ENCODE measurements at regions not wholly inside any gene's neighbourhood (a gene's known extent, or its start where the extent isn't known, plus 50 kb on each side); places are given as distances from the start of the nearest gene placed in this dataset.

GRCh38 chr4:133452678-133453077 lies 303.6 kb downstream of the PCDH10 start:
- DNase-seq, result no peak

DNA sequence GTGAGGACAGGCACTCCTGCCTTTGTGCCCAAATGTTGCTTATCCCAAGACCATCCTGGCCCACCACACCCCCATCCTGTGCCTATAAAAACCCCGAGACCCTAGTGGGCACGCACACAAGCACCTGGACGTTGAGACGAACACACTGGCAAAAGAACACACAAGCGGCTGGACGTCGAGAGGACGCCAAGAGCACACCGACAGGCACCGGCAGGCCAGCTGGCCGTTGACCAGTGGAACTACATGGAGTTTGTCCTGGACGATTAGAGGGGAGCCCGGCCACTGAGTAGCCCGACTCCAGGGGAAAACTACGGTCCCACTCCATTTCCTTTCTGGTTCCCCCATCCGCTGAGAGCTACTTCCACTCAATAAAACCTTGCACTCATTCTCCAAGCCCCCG lies 301.7 kb downstream of the PCDH10 start:
- no peak for DNase-seq

DNA sequence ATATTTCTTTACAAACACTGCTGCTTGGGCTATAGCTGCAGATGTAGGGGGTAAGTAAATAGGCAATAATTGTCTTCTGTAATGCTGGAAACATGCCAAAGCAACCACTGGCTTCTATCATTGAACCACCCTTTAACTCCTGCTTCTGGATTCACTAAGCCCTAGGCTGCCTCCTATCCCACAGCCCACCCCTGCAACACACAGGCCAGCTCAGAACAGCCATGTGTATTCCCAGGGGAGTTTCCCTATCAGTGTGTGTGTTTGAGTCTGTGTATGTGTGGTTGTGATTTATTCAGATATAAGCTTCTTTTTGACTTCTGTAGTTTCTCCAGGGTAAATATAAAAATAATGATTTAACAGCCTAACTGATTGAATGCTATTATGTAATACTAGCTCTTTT lies 291.3 kb downstream of the PCDH10 start:
- DNase-seq, result no peak

GRCh38 chr4:133439830-133440229 lies 290.7 kb downstream of the PCDH10 start:
- DNase-seq, result no peak

DNA sequence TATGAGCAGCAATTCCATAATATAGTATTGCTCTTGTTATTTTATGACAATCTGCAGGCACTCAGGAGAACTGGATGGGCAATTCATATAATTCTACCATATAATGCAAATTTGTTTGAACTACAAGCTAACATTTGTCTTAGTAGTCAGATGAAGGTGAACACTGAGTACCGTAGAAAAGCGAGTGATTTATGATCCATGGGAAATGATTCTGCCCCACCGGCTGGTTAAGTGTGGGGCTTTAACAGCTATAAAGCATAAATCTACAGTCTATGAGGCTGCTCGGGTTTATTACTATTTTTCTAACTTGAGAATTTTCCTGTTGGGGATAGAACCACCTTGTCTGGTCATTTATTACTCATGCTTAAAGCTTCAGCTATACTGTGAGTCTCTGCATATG lies 275.5 kb downstream of the PCDH10 start:
- no peak for DNase-seq

- no peak for DNase-seq
These were observed 254.8 kb downstream of the PCDH10 start for GRCh38 chr4:133403913-133404312.

DNA sequence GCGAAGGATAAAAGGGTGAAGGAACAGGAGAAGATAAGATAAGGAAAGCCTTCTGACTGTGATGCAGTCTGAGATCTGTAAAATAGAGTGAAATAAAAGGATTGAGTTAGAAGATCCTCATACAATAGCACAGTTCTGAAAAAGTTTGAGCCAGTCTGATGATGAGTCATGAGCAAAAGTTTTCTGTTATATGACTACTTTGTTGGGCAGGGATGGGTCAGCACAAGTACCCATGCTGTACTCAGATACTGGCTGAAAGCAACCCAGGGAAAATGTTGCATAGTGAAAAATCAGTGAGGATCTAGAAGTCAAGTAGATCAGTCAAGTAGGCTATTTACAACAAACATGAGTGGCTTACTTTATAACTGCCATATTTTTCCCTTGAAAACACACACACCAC lies 253.5 kb downstream of the PCDH10 start:
- DNase-seq, result no peak

- DNase-seq, result no peak
These were observed 246.0 kb downstream of the PCDH10 start for GRCh38 chr4:133394971-133395627.

GRCh38 chr4:133390198-133390855 lies 241.2 kb downstream of the PCDH10 start:
- no peak for DNase-seq

GRCh38 chr4:133389029-133389428 lies 239.9 kb downstream of the PCDH10 start:
- no peak for DNase-seq

GRCh38 chr4:133385161-133385954 lies 236.3 kb downstream of the PCDH10 start:
- DNase-seq, result no peak

DNA sequence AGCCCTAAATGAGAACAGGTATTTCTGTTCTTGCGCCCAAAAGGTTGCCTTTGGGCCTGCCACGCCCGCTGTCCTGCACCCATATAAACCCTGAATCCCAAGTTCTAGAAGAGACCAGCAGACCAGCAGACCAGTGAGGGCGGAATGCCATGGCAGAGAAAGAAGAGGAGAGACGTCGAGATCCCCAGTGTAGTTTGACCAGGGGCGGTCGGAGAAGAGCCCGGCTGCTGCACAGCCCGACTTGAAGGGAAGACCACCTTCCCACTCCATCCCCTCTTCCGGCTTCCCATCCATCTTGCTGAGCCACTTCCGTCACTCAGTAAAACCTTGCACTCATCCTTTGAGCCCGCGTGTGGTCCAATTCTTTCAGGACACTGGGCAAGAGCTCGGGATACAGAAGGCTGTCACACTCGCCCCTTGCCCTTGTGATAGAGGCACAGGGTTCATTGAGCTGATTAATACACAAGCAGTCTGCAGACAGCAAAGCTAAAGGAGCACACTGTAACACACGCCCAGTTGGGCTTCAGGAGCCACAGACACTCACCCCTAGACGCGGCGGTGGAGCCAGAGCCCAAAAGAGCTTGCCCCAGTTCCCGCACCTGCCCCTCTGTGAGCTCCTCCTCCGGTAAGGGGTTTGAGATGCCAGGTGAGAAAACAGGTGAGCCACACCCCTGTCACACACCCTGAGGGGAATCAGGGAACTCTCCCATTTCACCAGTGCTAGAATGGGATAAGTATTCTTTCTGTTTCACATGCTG lies 230.8 kb downstream of the PCDH10 start:
- DNase-seq, result no peak

DNA sequence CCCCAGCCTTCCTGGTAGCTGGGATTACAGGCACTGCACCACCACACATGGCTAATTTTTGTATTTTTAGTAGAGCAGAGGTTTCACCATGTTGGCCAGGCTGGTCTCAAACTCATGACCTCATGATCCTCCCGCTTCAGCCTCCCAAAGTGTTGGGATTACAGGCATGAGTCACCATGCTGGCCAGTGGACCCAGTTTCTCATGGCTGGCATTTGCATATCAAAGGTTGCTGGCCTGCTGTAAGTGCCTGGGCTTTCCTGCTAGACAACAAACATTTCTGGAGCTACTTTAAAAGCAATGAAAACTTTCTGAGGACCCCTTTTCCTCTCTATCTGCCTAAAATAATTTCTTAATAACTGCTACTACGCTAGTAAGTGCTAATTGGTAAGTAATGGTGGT lies 228.2 kb downstream of the PCDH10 start:
- no peak for DNase-seq

- DNase-seq, result no peak
These were observed 223.6 kb downstream of the PCDH10 start for GRCh38 chr4:133372699-133373098.

DNA sequence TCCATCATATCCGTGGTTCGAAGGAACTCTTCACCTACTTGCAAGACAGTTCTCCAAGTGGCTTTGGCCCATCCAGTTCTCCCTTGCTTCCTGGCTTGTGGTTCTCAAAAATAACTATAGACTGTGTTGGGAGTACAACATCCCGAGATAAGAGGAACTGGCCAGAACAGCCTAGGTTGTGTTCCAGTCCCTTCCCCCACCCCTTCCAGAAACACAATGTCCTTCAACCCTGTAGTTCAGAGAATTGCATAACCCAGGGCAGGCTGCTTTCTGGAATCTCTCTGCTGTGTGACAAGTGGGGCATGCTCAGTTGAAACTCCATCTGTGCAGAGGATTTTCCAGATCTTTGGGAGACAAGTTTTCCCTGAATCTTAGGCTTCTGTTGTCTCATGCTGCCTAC lies 206.5 kb downstream of the PCDH10 start:
- DNase-seq, result no peak

DNA sequence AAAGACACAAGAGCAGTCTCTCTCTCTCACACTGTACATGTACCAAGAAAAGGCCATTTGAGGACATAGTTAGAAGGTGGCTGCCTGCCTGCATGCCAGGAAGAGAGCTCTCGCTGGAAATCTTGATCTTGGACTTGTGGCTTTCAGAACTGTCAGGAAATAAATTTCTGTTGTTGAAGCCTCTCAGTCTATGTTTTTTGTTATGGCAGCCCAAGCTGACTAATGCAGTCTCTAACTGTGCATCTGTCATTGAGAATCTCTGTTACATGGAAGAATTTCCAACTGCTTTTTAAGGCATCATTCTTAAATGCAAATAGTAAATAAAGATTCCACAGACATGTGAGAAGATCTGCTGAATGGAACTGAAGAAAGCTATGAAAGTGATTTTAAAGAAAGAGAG lies 198.3 kb downstream of the PCDH10 start:
- no peak for DNase-seq

DNA sequence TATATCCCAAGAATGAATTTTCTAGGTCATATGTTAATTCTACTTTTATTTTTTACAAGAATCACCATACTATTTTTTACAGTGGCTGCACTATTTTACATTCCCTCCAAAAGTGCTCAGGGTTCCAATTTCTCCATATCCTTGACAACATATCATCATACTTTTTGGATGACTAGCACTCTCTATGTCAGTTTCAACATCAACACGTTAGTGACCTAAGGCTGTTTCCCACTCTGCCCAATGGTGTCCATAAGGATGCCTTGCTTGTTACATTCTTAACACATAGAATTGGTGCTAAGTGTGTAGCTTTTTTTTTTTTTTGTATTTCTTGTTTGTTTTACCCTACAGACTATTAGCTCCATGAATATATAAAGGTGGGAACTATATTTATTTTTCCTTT lies 175.4 kb downstream of the PCDH10 start:
- no peak for DNase-seq

GRCh38 chr4:133323670-133324069 lies 174.6 kb downstream of the PCDH10 start:
- no peak for DNase-seq

GRCh38 chr4:133320576-133321170 lies 171.6 kb downstream of the PCDH10 start:
- DNase-seq, result peak; percentile 18

- DNase-seq, result no peak
These were observed 167.8 kb downstream of the PCDH10 start for GRCh38 chr4:133316909-133317308.

DNA sequence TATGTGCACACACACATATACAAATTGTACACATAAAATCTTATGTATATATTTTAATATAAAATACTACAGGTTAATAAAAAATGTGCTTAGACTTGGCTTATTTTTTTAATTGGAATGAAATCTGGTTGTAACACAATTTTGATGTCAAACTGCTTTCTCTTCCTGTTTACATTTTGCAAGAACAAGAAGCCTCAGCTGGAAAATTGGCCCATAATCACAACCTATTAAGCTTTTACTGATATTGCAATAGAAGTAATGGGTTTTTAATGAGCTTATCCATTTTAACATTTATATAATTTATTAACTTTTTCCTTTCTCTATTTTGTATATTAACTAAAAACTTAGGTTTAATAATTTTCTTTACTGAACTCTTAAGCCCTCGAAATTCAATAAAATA lies 165.9 kb downstream of the PCDH10 start:
- DNase-seq, result no peak

DNA sequence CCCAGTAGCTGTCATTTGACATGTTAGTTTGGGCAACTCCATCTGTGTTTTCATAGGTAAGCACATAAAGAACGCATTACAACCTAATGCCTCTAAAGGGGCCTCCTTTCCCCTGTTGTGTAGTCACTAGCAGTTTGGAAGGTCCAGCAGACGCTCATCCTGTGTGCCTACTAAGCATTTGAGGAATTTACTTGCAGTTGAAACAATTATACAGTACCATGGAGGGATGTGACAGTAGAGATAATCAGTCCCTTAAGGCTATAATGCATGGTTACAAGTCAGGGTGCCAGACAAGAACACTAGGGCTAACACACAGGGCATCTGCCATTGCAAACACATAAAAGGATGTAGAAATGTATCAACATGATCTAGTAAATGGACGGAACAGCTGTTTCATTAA lies 138.3 kb downstream of the PCDH10 start:
- no peak for DNase-seq

DNA sequence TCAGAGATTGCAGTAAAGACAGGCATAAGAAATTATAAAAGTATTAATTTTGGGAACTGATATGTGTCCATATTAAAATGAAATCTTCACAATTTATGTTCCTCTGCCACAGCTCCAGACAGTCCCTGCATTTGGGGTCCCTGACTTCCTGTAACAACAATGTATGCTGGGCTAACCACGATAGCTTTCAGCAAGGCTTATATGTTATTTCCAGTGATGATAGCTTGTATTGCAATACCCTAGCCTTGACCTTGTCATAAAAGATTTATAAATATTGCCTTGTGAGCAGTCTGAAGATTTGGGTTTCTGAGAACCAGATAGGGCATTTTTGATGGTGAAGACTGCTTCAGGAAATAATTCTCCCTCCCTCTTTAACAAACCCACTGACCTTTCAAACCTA lies 129.5 kb downstream of the PCDH10 start:
- no peak for DNase-seq
